Rectal smooth muscle tissue (tissue), 1 donor: ENCODE measurements at regions not wholly inside any gene's neighbourhood (a gene's known extent, or its start where the extent isn't known, plus 50 kb on each side); places are given as distances from the start of the nearest gene placed in this dataset.

ENCODE experiments used
- H3K27ac ChIP-seq: one replicate; pipeline ENCODE4 v1.7.0; 2013; ENCODE audit warnings: low read depth, low read length, inconsistent platforms
- H3K27me3 ChIP-seq: one replicate; pipeline ENCODE4 v1.7.0; 2013; ENCODE audit warnings: low read length; ENCODE audit not compliant: control insufficient read depth, insufficient read depth
- H3K36me3 ChIP-seq: one replicate; pipeline ENCODE4 v1.7.0; 2013; ENCODE audit warnings: low read length; ENCODE audit not compliant: control insufficient read depth, insufficient read depth
- H3K4me1 ChIP-seq: one replicate; pipeline ENCODE4 v1.7.0; 2013; ENCODE audit warnings: low read length; ENCODE audit not compliant: control insufficient read depth, insufficient read depth
- H3K4me3 ChIP-seq: one replicate; pipeline ENCODE4 v1.7.0; 2013; ENCODE audit warnings: low read length
- H3K9ac ChIP-seq: one replicate; pipeline ENCODE4 v1.7.0; 2013; ENCODE audit warnings: low read length

DNA sequence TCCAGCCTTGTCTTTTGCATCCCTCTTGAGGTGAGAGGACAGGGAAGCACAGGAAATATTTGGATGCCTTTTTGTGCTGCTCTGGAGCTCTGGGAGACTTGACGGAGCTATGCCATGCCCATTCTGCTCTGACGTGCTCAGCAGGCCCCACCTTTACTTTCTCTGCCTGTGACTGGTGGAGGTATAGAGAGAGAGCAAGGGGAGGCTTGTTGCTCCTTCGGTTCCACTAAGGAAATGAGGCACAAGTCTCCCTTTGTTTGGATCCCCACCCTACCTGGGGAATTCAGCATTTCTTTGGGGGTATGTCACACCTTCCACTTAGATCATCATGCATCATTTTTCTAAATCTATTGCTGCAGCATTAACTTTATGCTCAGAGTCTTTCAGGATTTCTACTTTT, 121.8 kb upstream of the CNTLN start:
- H3K9ac ChIP-seq = no peak overlapping the region
- H3K4me1 ChIP-seq = no peaks in the 10 kb centered on the region
- H3K27me3 ChIP-seq = no peaks in the 10 kb centered on the region
- no peak overlapping the region for H3K27ac ChIP-seq
- no peaks in the 10 kb centered on the region for H3K36me3 ChIP-seq
- H3K4me3 ChIP-seq = no peak overlapping the region

DNA sequence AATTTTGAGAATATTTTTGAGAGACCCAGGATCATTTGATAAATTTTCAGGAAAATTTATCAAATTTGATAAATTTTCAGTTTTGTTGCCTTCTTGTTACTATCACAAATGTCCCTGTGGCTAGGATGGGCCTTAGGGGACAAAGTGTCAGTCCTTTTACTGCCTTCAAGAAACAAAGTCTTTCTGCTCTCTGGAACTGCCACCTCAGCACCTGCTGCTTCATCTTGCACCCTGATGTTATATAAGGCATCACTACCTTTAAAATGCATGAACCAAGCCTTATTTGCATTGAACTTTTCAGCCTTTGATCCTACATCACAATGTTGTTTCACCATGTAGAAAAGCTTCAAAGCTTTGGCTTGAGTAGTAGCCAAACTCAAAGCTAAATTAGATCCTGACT, 123.0 kb upstream of the CNTLN start:
- Histone ChIP-seq H3K4me3 (no peak overlapping the region), H3K9ac (no peak overlapping the region), H3K36me3 (no peaks in the 10 kb centered on the region), H3K4me1 (no peaks in the 10 kb centered on the region), H3K27ac (no peak overlapping the region), H3K27me3 (no peaks in the 10 kb centered on the region)

DNA sequence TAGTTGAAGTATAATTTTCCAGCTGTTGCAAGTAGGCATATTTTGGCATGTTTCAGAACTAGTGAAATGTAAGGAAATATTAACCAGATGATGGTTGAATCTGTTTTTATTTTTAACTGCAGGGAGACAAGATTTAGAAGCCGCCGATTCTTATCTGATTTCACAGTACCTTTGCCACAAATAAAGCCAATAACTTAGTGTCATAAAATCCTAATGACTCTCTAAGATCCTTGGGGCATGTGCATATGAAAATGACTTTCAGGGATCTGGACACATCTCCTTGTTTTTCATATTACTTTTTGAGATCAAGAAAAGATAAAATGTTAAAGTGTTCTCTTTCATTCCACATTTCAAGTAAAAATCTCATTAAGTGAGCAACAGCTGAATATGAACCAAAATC, 125.8 kb upstream of the CNTLN start:
- H3K36me3 ChIP-seq = no peaks in the 10 kb centered on the region
- H3K9ac ChIP-seq = no peak overlapping the region
- no peak overlapping the region for H3K27ac ChIP-seq
- no peaks in the 10 kb centered on the region for H3K27me3 ChIP-seq
- H3K4me1 ChIP-seq = peaks cover 6% of the 10 kb centered on the region
- H3K4me3 ChIP-seq = no peak overlapping the region

GRCh38 chr9:17005056-17005823, 129.6 kb upstream of the CNTLN start:
- Histone ChIP-seq H3K4me1 (peaks cover 6% of the 10 kb centered on the region), H3K27me3 (no peaks in the 10 kb centered on the region), H3K9ac (no peak overlapping the region), H3K4me3 (peak overlapping the region; percentile 14), H3K36me3 (no peaks in the 10 kb centered on the region), H3K27ac (peak overlapping the region; percentile 63)

DNA sequence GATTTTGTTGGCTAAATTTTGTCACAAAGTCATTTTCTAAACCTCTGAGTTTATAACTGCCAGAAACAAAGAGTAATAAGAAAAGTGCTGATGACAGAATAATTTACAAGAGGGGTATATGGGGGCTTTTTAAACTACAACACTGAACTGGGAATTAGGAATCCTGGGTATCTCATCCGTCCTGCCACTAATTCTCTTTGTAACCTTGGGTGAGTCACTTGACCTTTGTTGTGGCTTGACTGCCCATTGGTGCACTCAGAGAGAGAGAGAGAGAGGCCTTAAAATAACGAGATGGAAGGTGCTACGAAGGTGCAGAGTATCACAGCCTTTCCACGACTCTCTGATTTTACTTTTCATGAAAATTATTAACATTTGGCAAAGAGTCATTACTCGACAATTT, 130.3 kb upstream of the CNTLN start:
- H3K4me1 ChIP-seq = peaks cover 6% of the 10 kb centered on the region
- H3K27me3 ChIP-seq = no peaks in the 10 kb centered on the region
- H3K36me3 ChIP-seq = no peaks in the 10 kb centered on the region
- no peak overlapping the region for H3K27ac ChIP-seq
- no peak overlapping the region for H3K9ac ChIP-seq
- H3K4me3 ChIP-seq = no peak overlapping the region

GRCh38 chr9:17003576-17004240, 131.1 kb upstream of the CNTLN start:
- Histone ChIP-seq H3K27ac (no peak overlapping the region), H3K4me3 (no peak overlapping the region), H3K4me1 (peaks cover 6% of the 10 kb centered on the region), H3K9ac (no peak overlapping the region), H3K36me3 (no peaks in the 10 kb centered on the region), H3K27me3 (no peaks in the 10 kb centered on the region)

DNA sequence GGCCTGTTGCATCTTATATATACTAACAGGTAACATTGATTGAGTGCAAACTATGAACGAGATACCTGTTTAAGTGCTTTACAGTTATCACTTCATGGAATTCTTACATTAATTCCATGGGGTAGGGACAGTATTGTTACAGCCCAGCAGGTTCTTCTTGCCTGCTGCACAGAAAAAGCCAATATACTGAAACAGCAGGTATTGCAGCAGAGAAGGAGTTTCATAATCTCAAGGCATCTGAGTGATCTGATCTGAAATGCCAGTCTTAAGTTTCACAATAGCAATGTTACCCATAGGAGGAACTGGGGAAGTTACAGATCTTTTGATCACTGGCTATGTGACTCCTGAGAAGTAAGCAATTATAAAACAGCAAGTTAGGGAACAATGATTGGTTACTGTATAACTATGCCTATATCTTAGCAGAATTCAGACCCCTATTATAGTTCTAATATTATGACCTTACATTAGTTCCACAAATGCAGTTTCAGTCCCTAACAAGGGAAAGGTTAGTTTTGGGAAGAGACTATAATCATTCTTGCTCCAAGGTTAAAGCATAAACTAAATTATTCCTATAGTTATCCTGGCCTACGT, 126.5 kb upstream of the BNC2 start:
- H3K9ac ChIP-seq = no peak overlapping the region
- no peaks in the 10 kb centered on the region for H3K36me3 ChIP-seq

GRCh38 chr9:16992138-16992537, 121.7 kb upstream of the BNC2 start:
- Histone ChIP-seq H3K4me3 (no peak overlapping the region), H3K4me1 (peaks cover 5% of the 10 kb centered on the region), H3K27me3 (no peaks in the 10 kb centered on the region), H3K9ac (no peak overlapping the region), H3K27ac (no peak overlapping the region), H3K36me3 (no peaks in the 10 kb centered on the region)

More for the DNA sequence above, 126.5 kb upstream of the BNC2 start:
- H3K27ac ChIP-seq = no peak overlapping the region
- no peaks in the 10 kb centered on the region for H3K27me3 ChIP-seq
- no peaks in the 10 kb centered on the region for H3K4me1 ChIP-seq
- H3K4me3 ChIP-seq = no peak overlapping the region

GRCh38 chr9:16987026-16987425, 116.6 kb upstream of the BNC2 start:
- H3K27ac ChIP-seq = peak overlapping the region; percentile 73
- no peaks in the 10 kb centered on the region for H3K36me3 ChIP-seq
- no peaks in the 10 kb centered on the region for H3K27me3 ChIP-seq
- peaks cover 19% of the 10 kb centered on the region for H3K4me1 ChIP-seq
- no peak overlapping the region for H3K9ac ChIP-seq
- no peak overlapping the region for H3K4me3 ChIP-seq

DNA sequence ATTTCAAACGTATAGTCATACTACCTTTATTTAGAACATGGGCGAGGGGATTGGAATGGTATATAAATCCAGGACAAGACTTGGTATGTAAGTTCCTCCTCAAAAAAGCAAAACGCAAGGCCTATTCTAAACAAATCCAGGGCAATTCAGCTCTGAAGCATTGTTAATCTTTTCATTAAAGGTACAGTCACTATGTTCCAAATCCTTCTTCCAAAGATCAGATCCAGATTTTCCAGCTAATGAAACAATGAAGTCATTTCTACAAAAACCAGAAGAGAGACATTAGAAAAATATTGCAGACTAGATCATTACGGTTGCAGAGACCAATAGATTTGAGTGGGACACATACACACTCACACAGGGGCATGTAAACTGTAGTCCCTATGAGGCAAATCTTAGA, 116.1 kb upstream of the BNC2 start:
- H3K27me3 ChIP-seq = no peaks in the 10 kb centered on the region
- H3K4me1 ChIP-seq = peaks cover 19% of the 10 kb centered on the region
- H3K4me3 ChIP-seq = no peak overlapping the region
- H3K36me3 ChIP-seq = no peaks in the 10 kb centered on the region
- peak overlapping the region; percentile 73 for H3K27ac ChIP-seq
- no peak overlapping the region for H3K9ac ChIP-seq

GRCh38 chr9:16985559-16986348, 115.3 kb upstream of the BNC2 start:
- Histone ChIP-seq H3K4me3 (no peak overlapping the region), H3K27ac (peak overlapping the region; percentile 73), H3K9ac (no peak overlapping the region), H3K4me1 (peaks cover 19% of the 10 kb centered on the region), H3K36me3 (no peaks in the 10 kb centered on the region), H3K27me3 (no peaks in the 10 kb centered on the region)

DNA sequence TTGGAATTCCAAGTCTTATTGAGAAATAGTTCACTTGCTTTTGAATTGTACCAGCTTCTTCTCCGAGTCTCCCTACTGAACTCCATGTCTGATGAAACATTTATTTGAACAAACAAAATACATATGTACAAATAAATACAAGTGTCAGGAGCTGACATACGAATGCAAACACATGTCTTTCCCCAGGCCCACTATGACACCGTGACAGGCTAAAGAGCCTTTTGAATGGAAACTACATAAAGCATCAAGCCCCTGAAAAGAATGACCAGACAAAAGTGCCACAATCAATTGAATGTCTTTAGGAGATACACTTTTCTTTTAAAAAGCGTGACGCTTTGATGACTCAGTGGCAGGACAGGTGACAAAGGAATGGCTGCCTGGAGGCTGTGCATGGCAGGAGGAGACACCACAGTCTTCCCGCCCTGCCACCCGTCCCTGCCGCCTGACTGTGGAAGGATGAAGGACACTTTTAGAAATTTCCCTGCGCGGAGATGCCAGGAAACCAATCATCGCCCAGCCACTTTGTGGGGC, 112.4 kb upstream of the BNC2 start:
- no peaks in the 10 kb centered on the region for H3K27me3 ChIP-seq
- H3K36me3 ChIP-seq = no peaks in the 10 kb centered on the region
- no peak overlapping the region for H3K4me3 ChIP-seq
- no peak overlapping the region for H3K27ac ChIP-seq
- peaks cover 19% of the 10 kb centered on the region for H3K4me1 ChIP-seq
- H3K9ac ChIP-seq = no peak overlapping the region
